Mesothelial cell of epicardium (in vitro differentiated cells): ENCODE measurements at regions not wholly inside any gene's neighbourhood (a gene's known extent, or its start where the extent isn't known, plus 50 kb on each side); places are given as distances from the start of the nearest gene placed in this dataset.
"Not testable (repeated sequence)": the region's sequence is repeated elsewhere in the genome, so short reads cannot be mapped to it uniquely, and the experiment has no call there.

Experiments used
- DNase-seq, 2 experiments: peaks; one replicate each; pipeline ENCODE4 v3.0.0; 2021; ENCODE audit warnings: low spot score in 2 of 2; ENCODE audit not compliant: unreplicated experiment in 2 of 2
- H3K27ac Mint-ChIP-seq: 2 replicates; pipeline ENCODE4 v1.8.0; 2021; ENCODE audit warnings: mixed read lengths
- H3K27me3 Mint-ChIP-seq: 2 replicates; pipeline ENCODE4 v1.8.0; 2021; ENCODE audit warnings: low read depth, mixed read lengths
- H3K36me3 Mint-ChIP-seq: 2 replicates; pipeline ENCODE4 v1.8.0; 2021; ENCODE audit warnings: mixed read lengths
- H3K4me1 Mint-ChIP-seq: 2 replicates; pipeline ENCODE4 v1.8.0; 2021; ENCODE audit warnings: mixed read lengths
- H3K4me3 Mint-ChIP-seq: 2 replicates; pipeline ENCODE4 v1.8.0; 2021; ENCODE audit warnings: mild to moderate bottlenecking, moderate library complexity, mixed read lengths
- H3K9me3 Mint-ChIP-seq: 2 replicates; pipeline ENCODE4 v1.8.0; 2021; ENCODE audit warnings: mixed read lengths
- TF ChIP-seq, protein P1 (sequence below): fragments of 200-600 bp; sonication (generic); IDR thresholded peaks from one replicate; pipeline ENCODE4 v1.5.0; 2021; ENCODE audit warnings: antibody characterized with exemption; ENCODE audit not compliant: unreplicated experiment

DNA sequence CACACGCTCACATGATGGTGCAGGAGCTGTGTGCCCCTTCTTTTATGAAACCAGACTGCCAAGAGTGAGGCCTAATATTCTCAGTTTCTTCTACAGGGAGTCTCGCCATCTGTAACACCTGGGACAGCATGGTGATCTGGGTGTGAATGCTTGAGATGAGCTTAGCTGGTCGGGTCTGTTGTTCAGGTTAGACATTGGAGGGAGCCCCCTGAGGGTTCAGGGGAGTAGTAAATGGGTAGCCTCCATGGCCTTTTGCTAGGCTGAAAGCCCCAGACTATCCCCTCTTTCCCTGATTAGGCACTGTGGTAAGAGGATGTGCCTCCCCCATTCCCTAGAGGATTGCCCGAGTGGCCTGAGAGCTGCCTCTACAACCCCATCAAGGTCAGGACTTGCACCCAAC lies 1916.1 kb downstream of the PCDH9 start:
- H3K4me1 Mint-ChIP-seq = no peaks in the 10 kb centered on the region
- H3K4me3 Mint-ChIP-seq = no peak overlapping the region
- no peak overlapping the region for H3K27ac Mint-ChIP-seq
- H3K9me3 Mint-ChIP-seq = peaks cover 47% of the 10 kb centered on the region
- TF ChIP-seq, protein P1, sequence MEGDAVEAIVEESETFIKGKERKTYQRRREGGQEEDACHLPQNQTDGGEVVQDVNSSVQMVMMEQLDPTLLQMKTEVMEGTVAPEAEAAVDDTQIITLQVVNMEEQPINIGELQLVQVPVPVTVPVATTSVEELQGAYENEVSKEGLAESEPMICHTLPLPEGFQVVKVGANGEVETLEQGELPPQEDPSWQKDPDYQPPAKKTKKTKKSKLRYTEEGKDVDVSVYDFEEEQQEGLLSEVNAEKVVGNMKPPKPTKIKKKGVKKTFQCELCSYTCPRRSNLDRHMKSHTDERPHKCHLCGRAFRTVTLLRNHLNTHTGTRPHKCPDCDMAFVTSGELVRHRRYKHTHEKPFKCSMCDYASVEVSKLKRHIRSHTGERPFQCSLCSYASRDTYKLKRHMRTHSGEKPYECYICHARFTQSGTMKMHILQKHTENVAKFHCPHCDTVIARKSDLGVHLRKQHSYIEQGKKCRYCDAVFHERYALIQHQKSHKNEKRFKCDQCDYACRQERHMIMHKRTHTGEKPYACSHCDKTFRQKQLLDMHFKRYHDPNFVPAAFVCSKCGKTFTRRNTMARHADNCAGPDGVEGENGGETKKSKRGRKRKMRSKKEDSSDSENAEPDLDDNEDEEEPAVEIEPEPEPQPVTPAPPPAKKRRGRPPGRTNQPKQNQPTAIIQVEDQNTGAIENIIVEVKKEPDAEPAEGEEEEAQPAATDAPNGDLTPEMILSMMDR = no peak
- peaks cover 7% of the 10 kb centered on the region for H3K36me3 Mint-ChIP-seq
- no peaks in the 10 kb centered on the region for H3K27me3 Mint-ChIP-seq
- DNase-seq = no peak

DNA sequence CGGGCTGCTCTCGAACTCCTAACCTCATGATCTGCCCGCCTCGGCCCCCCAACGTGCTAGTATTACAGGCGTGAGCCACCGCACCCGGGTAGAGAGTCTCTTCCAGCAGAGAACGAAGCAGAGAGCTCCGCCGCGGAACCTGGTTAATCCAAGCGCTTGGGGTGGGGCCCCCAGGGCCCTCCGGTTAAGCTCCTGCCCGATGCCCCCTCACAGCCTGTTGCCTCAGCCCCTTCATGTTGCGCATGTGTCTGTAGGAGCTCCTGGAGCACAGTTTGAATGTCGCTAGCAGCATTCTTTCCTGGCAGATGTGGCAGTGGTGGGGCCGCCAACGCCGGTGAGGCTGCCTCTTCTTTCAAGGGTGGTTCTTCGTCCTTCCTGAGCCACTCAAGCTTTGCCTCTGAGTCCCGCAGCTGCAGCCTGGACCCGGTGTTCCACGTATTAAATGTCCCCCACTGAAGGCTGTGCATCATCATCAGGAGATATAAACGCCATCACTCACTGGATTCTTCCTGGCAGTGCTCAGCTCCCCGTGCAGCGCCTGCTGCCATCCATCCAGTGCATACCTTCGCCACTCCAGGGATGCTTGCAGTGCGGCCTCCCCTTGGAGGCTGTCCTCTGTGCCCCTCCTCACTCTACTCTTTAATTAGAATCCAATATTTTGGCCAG lies 1919.3 kb downstream of the PCDH9 start:
- Mint-ChIP-seq H3K4me1 (no peaks in the 10 kb centered on the region), H3K27me3 (no peaks in the 10 kb centered on the region), H3K27ac (no peak overlapping the region), H3K4me3 (no peak overlapping the region), H3K36me3 (peaks cover 7% of the 10 kb centered on the region), H3K9me3 (peaks cover 49% of the 10 kb centered on the region)
- DNase-seq = no peak
- TF ChIP-seq, protein P1 = no peak

DNA sequence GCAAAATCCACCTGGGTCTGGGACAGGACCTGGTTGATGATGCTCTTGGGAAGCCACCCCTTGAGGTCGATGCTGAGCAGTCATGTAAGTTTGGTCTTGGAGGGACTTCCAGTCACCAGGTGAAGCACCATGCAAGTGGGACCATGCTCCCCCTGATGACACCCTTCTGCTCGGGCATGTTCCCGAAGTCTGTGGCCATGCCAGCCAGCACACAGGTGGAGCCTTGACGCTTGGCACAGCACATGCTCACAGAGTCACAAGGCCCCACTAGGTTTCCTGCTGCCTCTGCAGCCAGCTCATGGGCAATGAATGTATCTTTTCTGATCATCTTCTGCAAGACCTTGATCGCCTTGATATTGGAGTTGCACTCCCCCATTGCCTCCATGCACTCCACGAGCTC lies 1920.2 kb downstream of the PCDH9 start:
- peaks cover 41% of the 10 kb centered on the region for H3K9me3 Mint-ChIP-seq
- H3K4me1 Mint-ChIP-seq = no peaks in the 10 kb centered on the region
- H3K27me3 Mint-ChIP-seq = no peaks in the 10 kb centered on the region
- H3K36me3 Mint-ChIP-seq = peaks cover 5% of the 10 kb centered on the region
- no peak overlapping the region for H3K4me3 Mint-ChIP-seq
- DNase-seq = no peak
- TF ChIP-seq, protein P1 = no peak
- no peak overlapping the region for H3K27ac Mint-ChIP-seq

DNA sequence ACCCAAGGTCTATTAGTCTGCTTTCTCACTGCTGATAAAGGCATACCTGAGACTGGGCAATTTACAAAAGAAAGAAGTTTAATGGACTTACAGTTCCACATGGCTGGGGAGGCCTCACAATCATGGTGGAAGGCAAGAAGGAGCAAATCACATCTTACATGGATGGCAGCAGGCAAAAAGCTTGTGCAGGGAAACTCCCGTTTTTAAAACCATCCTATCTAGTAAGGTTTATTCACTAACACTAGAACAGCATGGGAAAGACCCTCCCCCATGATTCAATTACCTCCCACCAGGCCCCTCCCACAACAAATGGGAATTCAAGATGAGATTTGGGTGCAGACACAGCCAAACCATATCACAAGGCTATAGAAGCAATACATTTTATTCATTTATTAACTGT lies 1921.4 kb downstream of the PCDH9 start:
- not testable (repeated sequence) for H3K36me3 Mint-ChIP-seq, DNase-seq, H3K4me1 Mint-ChIP-seq, H3K27me3 Mint-ChIP-seq, H3K4me3 Mint-ChIP-seq, H3K27ac Mint-ChIP-seq
- peaks cover 33% of the 10 kb centered on the region for H3K9me3 Mint-ChIP-seq

DNA sequence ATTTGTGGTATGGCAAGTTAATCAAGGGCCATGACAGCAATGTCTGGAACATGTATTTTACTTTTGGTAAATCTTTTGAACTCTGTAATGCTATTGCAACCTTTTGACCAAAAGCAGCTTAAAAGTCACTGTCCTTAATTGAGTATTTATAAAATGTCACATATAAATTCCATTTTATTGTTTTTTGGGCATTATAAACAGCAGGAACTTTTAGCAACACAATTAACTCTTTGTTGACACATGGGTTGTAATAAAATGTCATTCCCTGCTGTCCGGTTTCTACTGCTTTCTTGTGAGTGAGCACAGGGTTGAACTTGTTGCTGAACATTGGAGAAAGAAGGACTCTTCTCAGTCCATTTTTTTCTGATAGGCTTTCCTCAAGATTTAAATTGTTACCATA lies 1923.1 kb downstream of the PCDH9 start:
- Mint-ChIP-seq H3K4me1 (no peaks in the 10 kb centered on the region), H3K9me3 (peaks cover 24% of the 10 kb centered on the region), H3K36me3 (peaks cover 4% of the 10 kb centered on the region), H3K4me3 (no peak overlapping the region), H3K27ac (no peak overlapping the region), H3K27me3 (no peaks in the 10 kb centered on the region)
- TF ChIP-seq, protein P1 = no peak
- no peak for DNase-seq

DNA sequence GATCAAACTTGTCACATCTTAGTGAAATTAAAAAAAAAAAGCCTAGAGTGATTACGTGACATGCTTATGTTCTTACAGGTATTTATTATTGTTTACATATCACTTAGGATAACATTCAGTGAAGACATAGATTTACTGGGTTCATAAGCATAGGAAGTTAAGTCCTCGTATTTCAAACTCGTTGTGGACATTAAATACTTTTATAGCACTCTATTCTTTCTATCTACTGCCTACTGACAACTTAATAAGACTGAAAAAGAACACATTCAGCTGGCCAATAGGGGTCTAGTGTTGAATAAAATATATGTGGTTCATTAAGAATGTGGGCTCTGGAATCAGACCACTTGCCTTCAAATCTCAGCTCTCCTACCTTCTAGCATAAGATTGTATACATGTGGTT lies 1927.4 kb downstream of the PCDH9 start:
- no peak for DNase-seq
- H3K27ac Mint-ChIP-seq = no peak overlapping the region
- H3K27me3 Mint-ChIP-seq = no peaks in the 10 kb centered on the region
- H3K4me1 Mint-ChIP-seq = no peaks in the 10 kb centered on the region
- H3K9me3 Mint-ChIP-seq = no peaks in the 10 kb centered on the region
- TF ChIP-seq, protein P1 = no peak
- H3K36me3 Mint-ChIP-seq = no peaks in the 10 kb centered on the region
- H3K4me3 Mint-ChIP-seq = no peak overlapping the region
